HG03565 (cell line): ENCODE measurements at regions not wholly inside any gene's neighbourhood (a gene's known extent, or its start where the extent isn't known, plus 50 kb on each side); places are given as distances from the start of the nearest gene placed in this dataset.
"Not testable (repeated sequence)": the region's sequence is repeated elsewhere in the genome, so short reads cannot be mapped to it uniquely, and the experiment has no call there.

Experiments
- ATAC-seq: cut with Tn5 transposase; IDR thresholded peaks from one replicate; pipeline ENCODE4 v1.9.1; 2021; ENCODE audit warnings: mild to moderate bottlenecking, moderate library complexity; ENCODE audit not compliant: unreplicated experiment

DNA sequence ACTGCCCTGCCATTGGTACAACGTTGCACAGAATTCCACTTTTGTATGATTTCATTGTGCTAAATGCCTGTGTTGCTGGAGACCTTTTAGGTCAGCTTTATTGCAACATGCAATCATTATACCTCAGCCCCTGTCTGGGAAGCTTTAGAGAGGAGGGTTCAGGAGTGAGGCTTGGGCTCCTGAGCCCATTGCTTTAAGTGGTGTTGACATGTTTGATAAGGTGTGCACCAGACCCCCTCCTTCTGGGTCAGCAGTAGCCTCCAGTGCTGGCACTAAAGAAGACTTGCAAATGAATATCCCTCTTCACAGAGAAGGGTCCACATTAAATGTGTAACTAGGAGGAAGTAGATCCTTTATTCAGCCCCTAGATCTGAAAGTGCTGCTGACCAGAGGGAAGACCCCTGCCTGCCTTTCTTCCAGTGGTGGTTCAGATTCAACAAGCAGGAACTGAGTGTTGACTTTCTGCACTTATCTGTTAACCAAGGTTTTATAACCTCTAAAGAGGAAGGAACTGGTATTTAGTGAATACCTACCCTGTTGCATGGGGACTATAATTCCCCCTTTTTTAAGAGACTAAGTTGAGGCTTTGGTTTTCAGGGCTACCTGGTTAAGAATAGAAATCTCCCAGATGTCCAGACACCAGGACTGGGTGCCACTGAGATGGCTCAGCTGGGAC is 369.4 kb upstream of the IGFBP3 start:
- no peak for ATAC-seq

DNA sequence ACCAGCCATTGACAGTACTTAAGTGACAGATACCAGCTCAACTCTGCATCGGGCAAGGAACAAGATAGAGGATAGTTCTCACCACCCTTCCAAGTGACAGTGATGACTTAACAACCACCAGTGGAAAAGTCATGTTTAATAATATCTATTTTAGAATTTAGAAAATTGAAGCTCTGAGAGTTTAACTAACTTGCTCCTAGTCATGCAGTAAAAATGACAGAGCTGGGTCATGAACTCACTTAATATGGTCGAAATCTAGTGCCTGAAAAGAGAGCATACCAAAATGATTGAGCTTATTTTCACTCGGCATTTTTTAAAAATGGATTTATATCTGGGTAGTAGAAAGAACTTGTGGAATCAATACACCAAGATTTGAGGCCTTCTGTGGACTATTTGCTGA is 367.8 kb upstream of the IGFBP3 start:
- no peak for ATAC-seq

DNA sequence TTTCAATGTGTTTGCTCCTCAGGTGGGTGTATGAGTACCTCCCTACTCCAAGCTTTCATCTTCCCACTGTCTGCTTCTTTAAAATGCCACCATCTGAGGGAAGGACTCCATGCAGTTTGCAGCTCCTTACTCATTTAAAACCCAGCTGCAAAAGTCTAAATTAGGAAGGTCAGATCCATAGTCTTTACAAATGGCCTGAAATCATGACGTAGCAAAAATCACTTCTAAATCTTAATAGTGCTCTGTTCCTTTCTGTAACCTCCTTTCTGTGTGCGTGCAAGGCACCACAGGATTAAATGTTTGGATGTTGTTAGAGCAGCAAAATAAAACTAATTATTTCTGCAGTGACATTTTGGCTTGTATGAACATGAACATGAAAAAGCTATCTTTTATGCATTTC is 366.9 kb upstream of the IGFBP3 start:
- no peak for ATAC-seq

DNA sequence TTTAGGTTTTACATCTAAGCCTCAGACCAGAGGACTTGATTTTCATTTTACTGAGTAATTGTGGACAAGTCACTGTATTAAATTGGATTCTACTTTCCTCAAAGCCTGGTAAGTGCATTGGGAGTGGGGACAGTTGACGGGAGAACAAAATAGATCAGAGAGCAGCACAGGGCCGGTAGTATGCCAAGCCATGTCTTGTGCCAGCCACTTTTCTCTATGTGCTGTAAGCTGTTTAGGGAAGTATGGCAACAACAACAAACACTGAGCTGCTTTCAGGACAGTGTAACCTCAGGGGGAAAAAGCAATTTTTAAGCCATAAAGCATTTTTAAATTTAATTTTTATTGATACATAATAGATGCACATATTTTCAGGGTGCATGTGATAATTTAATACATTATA is 365.9 kb upstream of the IGFBP3 start:
- ATAC-seq, result no peak

DNA sequence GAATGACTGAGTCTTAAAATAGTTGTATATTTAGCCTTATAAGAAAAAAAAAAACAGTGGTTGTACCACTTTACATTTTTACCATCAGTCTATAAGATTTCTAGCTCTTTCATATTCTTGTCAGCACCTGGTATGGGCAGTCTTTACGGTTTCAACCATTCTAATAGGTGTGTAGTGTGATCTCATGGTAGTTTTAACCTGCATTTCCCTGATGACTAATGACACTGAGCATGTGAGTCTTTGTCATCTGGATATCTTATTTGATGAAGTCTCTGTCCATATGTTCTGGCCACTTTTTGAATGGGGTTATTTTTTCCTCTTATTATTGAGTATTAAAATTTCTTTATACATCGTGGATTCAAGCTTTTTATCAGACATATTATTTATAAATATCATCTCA is 365.3 kb upstream of the IGFBP3 start:
- ATAC-seq, result no peak

DNA sequence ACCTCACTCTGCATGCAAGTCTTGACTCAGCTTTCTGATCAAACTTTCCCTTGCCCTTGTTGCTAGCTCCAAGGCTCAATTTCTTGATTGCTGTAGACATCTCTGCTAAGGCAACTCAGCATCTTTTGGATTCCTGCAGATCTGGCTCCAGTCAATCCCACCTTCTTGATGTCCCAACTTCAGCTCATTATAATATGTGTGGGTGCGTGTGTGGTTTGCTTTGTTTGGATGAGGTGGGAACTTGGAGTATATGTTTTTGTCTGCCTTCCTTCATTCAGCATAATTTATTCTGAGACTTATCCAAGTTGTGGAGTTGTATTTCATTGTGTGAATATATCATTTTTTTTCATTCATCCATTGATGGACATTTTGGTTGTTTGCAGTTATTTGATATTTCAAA is 364.8 kb upstream of the IGFBP3 start:
- ATAC-seq, result no peak

DNA sequence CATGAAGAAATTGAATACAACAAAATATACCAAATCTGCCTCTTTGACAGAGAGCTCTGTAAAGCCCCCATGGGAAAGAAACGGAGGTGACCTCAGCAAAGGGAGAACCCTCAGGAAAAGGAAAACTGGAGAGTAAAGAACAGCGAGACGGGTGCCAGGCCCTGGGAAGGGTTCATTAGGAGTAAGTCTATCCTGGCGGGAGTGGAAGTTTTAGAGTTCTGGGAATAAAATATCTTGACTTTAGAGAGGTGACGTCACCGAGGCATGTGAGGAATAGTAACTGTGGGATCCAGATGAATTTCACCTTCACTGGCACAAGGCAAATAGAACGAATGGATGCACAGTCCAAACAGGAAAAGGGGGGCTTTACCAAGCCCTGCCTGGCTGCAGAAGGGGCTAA is 362.8 kb upstream of the IGFBP3 start:
- ATAC-seq, result no peak

DNA sequence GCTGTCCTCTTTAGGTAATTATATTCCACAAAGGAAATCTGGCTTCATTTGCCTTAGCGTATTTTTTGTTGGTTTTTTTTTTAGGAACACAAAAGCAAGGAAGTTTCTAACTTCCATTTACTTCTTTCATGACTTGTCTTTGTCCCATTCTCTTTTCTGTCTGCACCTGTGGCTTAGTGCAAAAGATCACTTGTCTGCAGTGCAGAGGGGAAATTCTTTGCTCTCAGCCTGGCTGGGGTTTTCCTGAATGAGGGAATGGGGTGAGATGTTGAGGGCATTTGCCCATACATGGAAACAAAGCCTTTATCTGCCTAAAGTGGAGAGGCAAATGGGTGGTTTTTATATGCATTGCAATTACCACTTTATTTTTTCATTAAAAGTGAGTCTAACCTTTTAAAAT is 361.1 kb upstream of the IGFBP3 start:
- ATAC-seq, result no peak

DNA sequence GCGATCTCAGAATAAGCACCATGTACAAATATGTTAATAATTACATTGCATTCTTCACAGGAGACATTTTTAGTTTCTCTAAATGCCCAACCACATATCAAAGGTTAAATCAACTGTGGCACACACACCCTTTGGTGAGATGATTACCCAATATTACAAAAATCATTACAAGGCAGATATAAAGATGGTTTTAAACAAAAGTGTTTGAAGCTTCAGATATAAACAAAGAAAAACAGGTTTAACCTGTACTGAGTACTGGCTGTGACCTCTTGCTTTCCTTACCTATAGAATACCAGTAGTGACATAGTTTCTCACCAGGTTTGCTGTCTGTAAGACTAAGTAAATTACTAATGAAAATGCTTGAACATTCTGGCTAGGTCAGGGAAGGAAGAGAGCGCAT is 360.0 kb upstream of the IGFBP3 start:
- ATAC-seq, result no peak

DNA sequence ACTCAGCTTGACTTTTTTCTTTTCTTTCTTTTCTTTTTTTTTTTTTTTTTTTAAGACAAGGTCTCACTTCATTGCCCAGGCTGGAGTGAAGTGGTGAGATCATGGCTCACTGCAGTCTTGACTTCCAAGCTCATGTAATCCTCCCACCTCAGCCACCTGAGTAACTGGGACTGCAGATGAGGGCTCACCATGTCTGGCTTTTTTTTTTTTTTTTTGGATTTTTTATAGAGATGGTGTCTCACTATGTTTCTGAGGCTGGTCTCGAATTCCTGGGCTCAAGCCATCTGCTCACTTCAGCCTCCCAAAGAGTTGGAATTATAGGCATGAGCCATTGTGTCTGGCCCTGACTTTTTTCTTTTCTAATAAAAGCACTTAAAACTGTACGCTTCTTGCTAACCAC is 358.2 kb upstream of the IGFBP3 start:
- no peak for ATAC-seq

DNA sequence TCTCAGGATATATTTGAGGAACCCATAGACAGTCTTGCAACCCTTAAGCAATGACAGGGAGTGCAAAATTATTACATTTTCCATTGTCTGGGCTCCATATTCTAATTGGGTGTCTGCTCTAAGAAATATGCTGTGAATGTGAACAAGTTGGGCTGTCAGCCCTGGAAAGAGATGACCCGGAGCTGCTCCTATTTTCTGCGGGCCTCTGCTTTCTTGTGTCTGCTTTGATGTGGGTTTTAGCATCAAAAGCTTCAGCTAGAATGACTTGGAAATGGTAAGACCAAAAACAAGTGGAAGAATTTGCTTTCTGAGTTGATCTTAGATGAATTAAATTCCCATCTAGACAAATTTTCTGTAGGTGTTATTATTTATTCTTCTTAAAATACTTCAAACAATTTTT is 343.6 kb upstream of the IGFBP3 start:
- no peak for ATAC-seq

DNA sequence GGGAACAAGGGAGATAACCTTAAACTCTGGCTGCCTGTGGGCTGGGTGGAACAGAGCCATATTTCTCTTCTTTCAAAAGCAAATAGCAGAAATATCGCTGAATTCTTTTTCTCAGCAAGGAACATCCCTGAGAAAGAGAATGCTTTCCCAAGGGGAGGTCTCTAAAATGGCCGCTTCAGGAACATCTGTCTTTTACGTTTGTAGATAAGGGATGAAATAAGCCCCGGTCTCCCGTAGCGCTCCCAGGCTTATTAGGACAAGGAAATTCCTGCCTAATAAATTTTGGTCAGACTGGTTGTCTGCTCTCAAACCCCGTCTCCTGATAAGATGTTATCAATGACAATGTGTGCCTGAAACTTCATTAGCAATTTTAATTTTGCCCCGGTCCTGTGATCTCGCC is 340.6 kb upstream of the IGFBP3 start:
- not testable (repeated sequence) for ATAC-seq

DNA sequence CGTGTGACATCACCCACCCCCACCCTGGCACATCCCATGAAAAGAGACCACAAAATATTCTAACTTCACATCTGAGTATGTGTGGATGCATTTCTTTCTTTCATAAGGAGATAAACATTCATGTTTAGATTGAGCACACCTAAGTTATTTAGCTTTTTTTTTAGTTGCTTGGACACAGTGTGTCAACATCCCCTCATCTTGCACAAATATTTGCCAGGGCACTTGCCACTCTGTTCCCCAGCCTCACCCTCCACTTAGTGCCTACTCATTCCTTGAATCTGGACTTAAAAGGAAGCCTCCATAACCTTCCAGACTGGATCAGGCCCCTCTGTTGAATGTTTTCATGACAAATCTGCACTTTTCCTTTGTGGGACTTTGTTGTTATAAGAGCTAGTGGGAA is 338.9 kb upstream of the IGFBP3 start:
- no peak for ATAC-seq

DNA sequence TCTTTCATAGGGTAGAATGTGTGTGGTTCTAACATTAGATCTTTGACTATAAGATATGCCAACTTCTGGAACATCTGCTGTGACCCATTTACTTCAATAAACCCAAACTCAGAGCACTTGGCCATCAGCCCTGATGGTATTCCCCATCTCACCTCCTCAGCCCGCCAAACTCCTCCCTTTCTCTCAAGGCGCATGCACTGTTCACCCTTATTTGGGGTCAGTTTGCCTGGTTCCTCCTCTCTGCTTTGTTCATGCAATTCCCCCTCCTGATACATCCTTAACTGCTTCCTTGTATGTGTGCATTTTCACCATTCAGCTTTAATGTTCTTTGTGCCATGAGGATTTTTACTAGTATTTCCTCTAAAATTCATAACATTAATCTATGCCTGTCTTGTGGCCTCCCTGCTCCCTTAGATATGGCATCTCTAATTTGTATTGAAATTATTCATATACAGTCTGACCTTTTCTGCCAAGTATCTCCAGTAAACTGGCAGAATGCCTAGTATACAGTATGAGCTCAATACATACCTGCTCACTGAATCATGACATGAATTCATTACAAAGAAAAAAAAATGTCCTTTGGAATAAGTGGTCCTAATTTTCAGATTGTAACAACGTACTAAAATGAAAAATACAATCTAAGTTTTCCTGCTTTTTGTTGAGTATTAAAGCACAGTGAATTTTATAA is 336.8 kb upstream of the IGFBP3 start:
- ATAC-seq, result no peak

DNA sequence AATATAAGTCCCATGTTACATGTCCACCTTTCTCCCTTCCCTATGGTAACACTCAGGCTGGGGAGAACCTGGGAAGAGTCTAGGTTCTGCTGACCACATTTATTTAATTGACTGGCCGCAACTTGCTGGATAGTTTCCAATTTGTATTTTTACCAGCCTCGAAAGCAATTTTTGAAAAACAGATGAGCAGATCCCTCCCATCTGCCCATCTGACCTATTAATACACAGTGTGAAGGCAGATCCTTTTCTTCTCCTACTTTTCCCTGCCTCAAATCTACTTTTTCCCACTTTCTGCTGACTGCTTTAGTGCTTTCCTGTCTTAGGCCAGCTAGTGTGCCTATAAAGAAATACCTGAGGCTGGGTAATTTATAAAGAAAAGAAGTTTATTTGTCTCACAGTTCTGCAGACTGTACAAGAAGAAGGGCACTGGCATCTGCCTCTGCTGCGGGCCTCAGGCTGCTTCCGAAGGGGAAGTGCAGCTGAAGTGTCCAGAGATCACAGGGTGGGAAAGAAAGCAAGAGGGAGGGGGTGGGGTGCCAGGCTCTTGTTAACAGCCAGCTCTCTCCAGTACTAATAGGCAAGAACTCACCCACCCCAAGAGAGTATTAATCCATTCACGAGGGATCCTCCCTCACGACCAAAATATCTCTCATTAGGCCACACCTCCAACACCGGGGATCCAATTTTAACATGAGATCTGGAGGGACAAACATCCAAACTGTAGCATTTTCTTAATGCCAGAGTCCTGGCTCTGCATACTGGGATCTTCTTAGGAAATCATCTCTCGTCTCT is 336.0 kb upstream of the IGFBP3 start:
- no peak for ATAC-seq

DNA sequence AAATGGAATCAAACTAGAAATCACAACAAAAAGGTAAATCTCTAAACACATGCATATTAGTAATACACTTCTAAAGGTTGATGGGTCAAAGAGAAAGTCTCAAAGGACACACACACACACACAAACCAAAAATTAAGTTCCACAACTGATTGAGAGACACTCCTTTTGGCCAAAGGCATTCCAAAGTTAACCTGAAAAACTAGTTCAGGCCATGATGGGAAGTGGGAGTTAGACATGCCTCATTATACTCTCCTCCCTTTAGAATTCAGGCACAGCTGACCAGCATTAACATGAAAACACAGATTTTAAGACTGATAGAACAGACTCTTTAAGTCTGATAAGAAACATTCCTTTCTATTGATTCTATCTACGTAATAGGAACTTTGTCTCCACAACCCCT is 332.4 kb upstream of the IGFBP3 start:
- no peak for ATAC-seq

DNA sequence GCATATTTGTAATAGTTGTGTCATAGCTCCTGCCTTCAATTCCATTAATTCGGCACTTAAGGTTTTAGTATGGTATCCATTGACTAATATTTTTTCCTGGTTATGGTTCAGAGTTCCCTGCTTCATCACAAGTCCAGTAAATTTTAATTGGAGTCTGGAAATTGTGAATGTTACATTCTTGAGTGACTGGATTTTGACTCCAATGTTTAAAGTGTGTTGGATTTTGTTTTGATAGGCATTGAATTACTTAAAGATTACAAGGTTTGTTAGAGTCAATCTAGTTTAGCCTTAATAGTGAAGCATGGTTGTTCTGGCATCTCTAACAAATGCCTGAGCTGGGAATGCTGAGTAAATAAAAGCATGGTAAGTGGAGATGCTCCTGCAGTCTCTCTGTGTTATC is 326.6 kb upstream of the IGFBP3 start:
- ATAC-seq, result no peak

DNA sequence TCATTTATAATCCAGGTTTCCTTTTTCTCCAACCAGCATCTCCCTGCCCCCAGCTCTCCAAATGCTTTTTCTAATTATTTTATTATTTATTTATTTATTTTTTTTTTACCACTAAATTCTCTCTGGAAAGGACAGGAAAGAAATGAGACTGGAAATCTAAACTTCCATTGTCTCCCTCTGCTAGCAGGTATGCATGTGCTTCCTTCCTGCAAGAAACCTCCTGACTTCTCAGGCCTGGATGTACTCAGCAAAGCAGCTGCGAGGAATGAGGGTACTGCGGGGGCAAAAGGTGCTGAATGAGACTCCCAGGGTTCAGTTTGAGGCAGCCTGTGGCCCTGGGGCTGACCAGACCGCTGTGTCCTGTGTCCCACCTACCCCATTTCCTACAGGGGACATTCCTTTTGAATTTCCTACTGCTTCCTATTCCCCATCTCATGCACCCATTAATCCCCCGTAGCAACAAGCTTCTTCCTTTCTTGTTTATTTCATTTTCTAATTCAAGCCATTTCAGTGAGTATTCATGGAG is 324.6 kb upstream of the IGFBP3 start:
- ATAC-seq, result no peak

DNA sequence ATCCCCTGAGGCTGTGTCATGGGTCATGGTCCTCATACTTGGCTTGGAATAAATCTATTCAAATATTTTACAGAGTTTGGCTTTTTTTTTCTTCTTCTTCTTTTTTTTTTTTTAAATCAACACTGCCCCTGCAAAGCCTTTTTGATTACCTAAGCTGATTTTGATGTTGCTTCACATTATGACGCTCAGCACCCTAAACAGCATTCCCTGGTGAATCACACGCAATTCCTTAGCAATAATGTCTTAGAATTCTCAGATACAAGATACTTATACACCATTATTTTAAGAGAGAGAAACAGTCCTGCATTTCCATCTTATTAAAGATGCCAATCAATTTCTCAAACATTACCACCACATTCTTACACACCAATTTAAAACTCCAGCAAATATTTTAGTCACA is 323.7 kb upstream of the IGFBP3 start:
- no peak for ATAC-seq

DNA sequence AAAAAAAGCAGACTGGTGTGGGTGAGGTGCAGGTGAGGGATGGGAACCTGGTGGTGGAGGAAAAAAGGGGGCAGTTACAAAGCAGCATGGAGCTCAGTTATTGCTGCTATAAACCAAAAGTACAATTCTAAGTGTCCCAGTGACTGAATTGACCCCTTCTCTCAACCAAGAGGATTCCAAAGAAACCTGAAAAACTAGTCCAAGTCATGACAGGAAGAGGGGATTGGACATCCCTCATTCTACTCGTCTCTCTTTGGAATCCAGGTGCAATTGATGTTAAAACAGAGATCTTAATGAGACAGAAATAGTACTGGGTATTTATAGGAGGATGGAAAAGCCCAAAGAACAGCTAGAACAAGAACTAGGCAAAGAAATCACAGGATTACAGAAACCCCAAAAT is 322.3 kb upstream of the IGFBP3 start:
- ATAC-seq, result no peak

DNA sequence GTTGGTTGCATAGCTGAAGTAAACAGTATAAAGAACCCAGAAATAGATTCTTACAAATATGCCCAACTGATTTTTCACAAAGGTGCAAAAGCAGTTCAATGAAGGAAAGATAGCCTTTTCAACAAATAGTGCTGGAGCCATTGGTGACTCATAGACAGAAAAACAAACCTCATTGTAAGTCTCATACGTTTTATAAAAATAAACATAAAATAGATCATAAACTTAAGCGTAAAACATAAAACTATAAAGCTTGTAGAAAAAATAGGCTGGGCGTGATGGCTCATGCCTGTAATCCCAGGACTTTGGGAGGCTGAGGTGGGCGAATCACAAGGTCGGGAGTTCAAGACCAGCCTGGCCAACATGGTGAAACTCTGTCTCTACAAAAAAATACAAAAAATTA is 318.8 kb upstream of the IGFBP3 start:
- ATAC-seq, result no peak

DNA sequence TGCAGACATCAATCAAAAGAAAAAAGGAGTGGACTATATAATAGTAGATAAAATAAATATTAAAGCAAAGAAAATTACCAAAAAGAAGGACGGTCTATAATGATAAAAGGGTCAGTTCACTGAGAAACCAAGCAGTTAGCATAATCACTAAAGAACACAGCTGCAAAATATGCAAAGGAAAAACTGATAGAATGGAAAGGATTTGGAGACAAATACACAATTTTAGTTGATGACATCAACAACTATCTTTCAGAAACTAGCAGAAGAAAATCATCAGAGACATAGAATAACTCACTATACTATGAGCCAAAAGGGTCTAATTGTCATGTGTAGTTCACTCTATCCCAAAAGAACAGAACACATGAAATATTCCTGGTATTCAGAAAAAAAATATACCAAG is 316.4 kb upstream of the IGFBP3 start:
- ATAC-seq, result no peak
